Loucy (cell line): ENCODE measurements at regions not wholly inside any gene's neighbourhood (a gene's known extent, or its start where the extent isn't known, plus 50 kb on each side); places are given as distances from the start of the nearest gene placed in this dataset.

Source experiments
- H2AFZ ChIP-seq: fragments of 200-600 bp; sonication (generic); 2 replicates; pipeline ENCODE4 v1.6.0; 2016; ENCODE audit warnings: antibody characterized with exemption, mild to moderate bottlenecking, low read length, moderate library complexity
- H3F3A ChIP-seq: fragments of 200-600 bp; 2 replicates; pipeline ENCODE4 v1.6.0; 2016; ENCODE audit warnings: antibody characterized with exemption, low read depth, mild to moderate bottlenecking
- H3K27me3 ChIP-seq: fragments of 200-600 bp; sonication (generic); 2 replicates; pipeline ENCODE4 v1.6.1; 2014; ENCODE audit warnings: low read length, mild to moderate bottlenecking; ENCODE audit not compliant: insufficient read depth, poor library complexity, severe bottlenecking
- H3K36me3 ChIP-seq: fragments of 200-600 bp; sonication (generic); 2 replicates; pipeline ENCODE4 v1.6.1; 2016; ENCODE audit warnings: low read length; ENCODE audit not compliant: insufficient read depth
- H3K4me1 ChIP-seq: fragments of 200-600 bp; sonication (generic); 2 replicates; pipeline ENCODE4 v1.5.1; 2014; ENCODE audit warnings: low read length, mild to moderate bottlenecking; ENCODE audit not compliant: insufficient read depth, poor library complexity, severe bottlenecking
- H3K4me2 ChIP-seq: fragments of 200-600 bp; sonication (generic); 2 replicates; pipeline ENCODE4 v1.6.0; 2014; ENCODE audit warnings: antibody characterized with exemption, low read length, low read depth, mild to moderate bottlenecking; ENCODE audit not compliant: poor library complexity, severe bottlenecking
- H3K4me3 ChIP-seq: fragments of 200-600 bp; sonication (generic); 2 replicates; pipeline ENCODE4 v1.5.1; 2014; ENCODE audit warnings: low read length, mild to moderate bottlenecking, mixed read lengths; ENCODE audit not compliant: poor library complexity, severe bottlenecking
- H3K79me2 ChIP-seq: fragments of 200-600 bp; sonication (generic); 2 replicates; pipeline ENCODE4 v1.6.1; 2014; ENCODE audit warnings: low read length; ENCODE audit not compliant: insufficient read depth
- H3K9ac ChIP-seq: fragments of 200-600 bp; sonication (generic); 2 replicates; pipeline ENCODE4 v1.6.0; 2014; ENCODE audit warnings: mild to moderate bottlenecking, low read depth, low read length, moderate library complexity; ENCODE audit not compliant: poor library complexity, severe bottlenecking
- H3K9me2 ChIP-seq: fragments of 200-600 bp; sonication (generic); replicated peaks from 2 replicates; pipeline ENCODE4 v1.6.1; 2016; ENCODE audit warnings: low read depth, low read length, mixed read lengths
- H3K9me3 ChIP-seq: fragments of 200-600 bp; sonication (generic); 2 replicates; pipeline ENCODE4 v1.6.1; 2014; ENCODE audit warnings: mild to moderate bottlenecking, antibody characterized with exemption, low read length, low read depth; ENCODE audit not compliant: insufficient read depth
- H4K20me1 ChIP-seq: fragments of 200-600 bp; sonication (generic); 2 replicates; pipeline ENCODE4 v1.6.0; 2014; ENCODE audit warnings: antibody characterized with exemption, low read length, mild to moderate bottlenecking; ENCODE audit not compliant: insufficient read depth, poor library complexity, severe bottlenecking
- EZH2phosphoT487 ChIP-seq: fragments of 200-600 bp; IDR thresholded peaks from 2 replicates; pipeline ENCODE4 v1.6.1; 2018; ENCODE audit warnings: antibody characterized with exemption, mild to moderate bottlenecking, moderate library complexity, borderline replicate concordance
- TF ChIP-seq, protein P1 (sequence below): fragments of 200-600 bp; sonication (generic); conservative IDR thresholded peaks from 2 replicates; pipeline ENCODE4 v1.5.1; 2014; ENCODE audit warnings: mild to moderate bottlenecking, antibody characterized with exemption, low read length

DNA sequence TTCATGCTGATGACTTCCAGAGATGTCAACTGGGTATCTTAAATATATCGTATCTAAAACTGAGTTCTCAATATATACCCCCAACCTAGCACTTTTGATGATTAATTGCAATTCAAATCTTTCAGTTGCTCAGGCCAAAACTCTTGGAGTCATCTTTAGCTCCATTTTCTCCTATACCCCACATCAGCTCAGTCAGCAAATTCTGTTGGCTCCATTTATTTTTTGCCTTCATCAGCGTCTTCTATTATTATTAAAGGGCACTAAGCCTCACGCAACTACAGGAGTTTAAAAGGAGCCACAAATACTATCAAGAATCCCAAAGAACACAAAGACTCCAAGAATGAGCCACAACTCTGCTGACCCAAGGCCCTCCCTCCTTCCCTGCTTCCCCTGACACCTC is 134.9 kb downstream of the KCTD12 start:
- Histone ChIP-seq H4K20me1 (no peaks in the 10 kb centered on the region), H3K27me3 (no peaks in the 10 kb centered on the region), H3K4me1 (no peaks in the 10 kb centered on the region), H3K4me2 (no peak overlapping the region), H2AFZ (no peak overlapping the region), H3F3A (no peaks in the 10 kb centered on the region), H3K9ac (no peak overlapping the region), H3K9me2 (no peaks in the 10 kb centered on the region), H3K79me2 (no peaks in the 10 kb centered on the region), H3K9me3 (no peaks in the 10 kb centered on the region), H3K36me3 (no peaks in the 10 kb centered on the region), H3K4me3 (no peak overlapping the region)
- no peak for TF ChIP-seq EZH2phosphoT487
- TF ChIP-seq, protein P1, sequence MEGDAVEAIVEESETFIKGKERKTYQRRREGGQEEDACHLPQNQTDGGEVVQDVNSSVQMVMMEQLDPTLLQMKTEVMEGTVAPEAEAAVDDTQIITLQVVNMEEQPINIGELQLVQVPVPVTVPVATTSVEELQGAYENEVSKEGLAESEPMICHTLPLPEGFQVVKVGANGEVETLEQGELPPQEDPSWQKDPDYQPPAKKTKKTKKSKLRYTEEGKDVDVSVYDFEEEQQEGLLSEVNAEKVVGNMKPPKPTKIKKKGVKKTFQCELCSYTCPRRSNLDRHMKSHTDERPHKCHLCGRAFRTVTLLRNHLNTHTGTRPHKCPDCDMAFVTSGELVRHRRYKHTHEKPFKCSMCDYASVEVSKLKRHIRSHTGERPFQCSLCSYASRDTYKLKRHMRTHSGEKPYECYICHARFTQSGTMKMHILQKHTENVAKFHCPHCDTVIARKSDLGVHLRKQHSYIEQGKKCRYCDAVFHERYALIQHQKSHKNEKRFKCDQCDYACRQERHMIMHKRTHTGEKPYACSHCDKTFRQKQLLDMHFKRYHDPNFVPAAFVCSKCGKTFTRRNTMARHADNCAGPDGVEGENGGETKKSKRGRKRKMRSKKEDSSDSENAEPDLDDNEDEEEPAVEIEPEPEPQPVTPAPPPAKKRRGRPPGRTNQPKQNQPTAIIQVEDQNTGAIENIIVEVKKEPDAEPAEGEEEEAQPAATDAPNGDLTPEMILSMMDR: no peak

DNA sequence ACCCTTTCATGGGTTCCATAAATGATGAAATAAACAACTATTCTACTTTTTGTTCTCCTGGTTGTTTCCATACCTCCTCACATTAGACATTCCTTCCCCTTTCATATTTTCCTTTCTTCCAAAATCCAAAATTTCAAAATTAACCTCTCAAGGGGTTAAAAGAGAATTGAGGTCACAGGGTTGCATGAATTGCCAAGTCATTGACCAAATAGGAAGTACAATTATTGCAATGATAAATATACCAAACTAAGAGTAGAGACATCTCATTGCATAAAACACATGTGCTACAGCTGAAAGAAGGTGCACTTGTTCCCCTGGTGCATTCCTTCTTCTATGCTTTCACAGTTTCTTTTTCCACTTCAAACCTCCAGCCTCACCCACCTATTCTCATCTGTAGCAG is 136.1 kb downstream of the KCTD12 start:
- Histone ChIP-seq H3K9me3 (no peaks in the 10 kb centered on the region), H3K4me2 (no peak overlapping the region), H2AFZ (no peak overlapping the region), H3K4me1 (peaks cover 4% of the 10 kb centered on the region), H4K20me1 (no peaks in the 10 kb centered on the region), H3F3A (no peaks in the 10 kb centered on the region), H3K4me3 (no peak overlapping the region), H3K79me2 (no peaks in the 10 kb centered on the region), H3K9me2 (no peaks in the 10 kb centered on the region), H3K9ac (no peak overlapping the region), H3K36me3 (no peaks in the 10 kb centered on the region), H3K27me3 (no peaks in the 10 kb centered on the region)
- TF ChIP-seq, protein P1: no peak
- no peak for TF ChIP-seq EZH2phosphoT487

DNA sequence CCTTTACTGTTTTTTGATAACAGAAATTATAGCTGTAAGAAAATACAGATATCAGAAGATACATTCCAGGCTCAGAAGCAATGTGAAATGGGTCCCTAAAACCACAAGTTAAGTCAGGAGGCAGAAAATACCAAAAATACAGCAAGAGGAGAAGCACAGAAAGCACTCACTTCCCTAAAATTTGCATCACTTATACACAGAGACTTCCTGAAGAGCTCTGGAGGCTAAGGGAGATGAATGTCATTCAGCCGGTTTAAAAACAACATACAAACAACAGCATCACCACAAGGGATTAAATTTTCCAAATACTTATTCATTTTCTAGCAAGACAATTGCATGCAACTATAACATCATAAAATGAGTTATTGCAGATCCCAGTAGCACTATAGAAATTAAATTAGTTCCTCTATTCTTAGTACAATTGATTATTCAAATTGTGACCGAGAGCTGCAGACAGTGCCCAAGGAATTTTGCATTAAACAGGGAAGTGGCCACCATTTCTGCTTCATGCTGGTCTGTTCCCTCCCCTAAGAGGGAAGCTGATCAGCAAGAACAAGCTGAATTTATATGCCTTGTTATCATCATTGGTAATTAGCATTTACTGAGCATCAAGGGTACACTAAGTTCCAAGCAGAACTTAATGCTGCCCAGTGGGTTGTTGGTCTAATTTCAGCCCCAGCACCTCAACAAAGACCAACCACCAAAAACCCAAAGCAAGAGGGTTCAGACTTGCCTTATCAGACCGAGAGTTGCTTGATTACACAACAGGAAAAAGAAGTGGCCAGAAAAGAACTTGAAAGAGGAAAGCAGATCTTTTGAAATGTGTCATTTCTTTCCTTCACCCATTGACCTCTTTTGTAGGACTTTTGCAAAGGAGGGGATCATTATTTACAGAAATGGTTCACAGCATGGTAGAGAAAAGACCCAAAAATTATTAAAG is 140.7 kb downstream of the KCTD12 start:
- Histone ChIP-seq H3K4me1 (peaks cover 4% of the 10 kb centered on the region), H3K9ac (no peak overlapping the region), H3K27me3 (no peaks in the 10 kb centered on the region), H2AFZ (no peak overlapping the region), H3F3A (no peaks in the 10 kb centered on the region), H3K4me2 (no peak overlapping the region), H4K20me1 (no peaks in the 10 kb centered on the region), H3K79me2 (no peaks in the 10 kb centered on the region), H3K9me2 (no peaks in the 10 kb centered on the region), H3K4me3 (no peak overlapping the region), H3K36me3 (no peaks in the 10 kb centered on the region), H3K9me3 (peaks cover 8% of the 10 kb centered on the region; the same call in 1 of the 2 replicates)
- TF ChIP-seq, protein P1: no peak
- TF ChIP-seq EZH2phosphoT487: no peak
